ENCODE measurements at regions not wholly inside any gene's neighbourhood (a gene's known extent, or its start where the extent isn't known, plus 50 kb on each side); places are given as distances from the start of the nearest gene placed in this dataset.

DNA sequence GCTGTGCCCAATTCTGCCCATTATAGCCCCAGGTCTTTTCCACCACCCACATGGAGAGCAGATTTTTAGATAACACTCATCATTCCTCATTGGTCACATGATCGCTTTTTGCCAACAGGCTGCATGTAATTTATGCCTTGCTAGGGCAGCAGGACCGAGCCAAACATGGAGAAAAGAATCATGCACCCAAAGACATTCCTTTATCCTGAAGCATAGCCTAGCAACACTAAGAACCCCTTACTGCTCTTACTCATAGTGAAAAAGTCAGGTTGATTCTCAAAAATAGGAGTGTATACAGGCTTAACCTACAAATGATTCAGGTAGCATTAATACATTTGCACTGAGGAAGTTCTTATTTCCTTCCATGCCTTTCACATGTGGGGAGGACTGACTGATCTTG, 765.5 kb downstream of the NLGN4Y start:
- no peak overlapping the region for H3K9ac ChIP-seq (ENCODE audit: low read length)
- H3F3A ChIP-seq (ENCODE audit: insufficient read depth, low read length) = no peaks in the 10 kb centered on the region
- no peak overlapping the region for H3K4me2 ChIP-seq (ENCODE audit: low read length)
- H3K27ac ChIP-seq (ENCODE audit: low read depth, low read length, poor library complexity, severe bottlenecking) = no peak overlapping the region
- no peak overlapping the region for H3K4me3 ChIP-seq (ENCODE audit: low read depth, low read length, poor library complexity, severe bottlenecking)
- no peaks in the 10 kb centered on the region for H3K36me3 ChIP-seq (ENCODE audit: insufficient read depth, low read length)
- no peak overlapping the region for H2AFZ ChIP-seq (ENCODE audit: low read length)
- no peaks in the 10 kb centered on the region for H3K9me2 ChIP-seq (ENCODE audit: low read depth, low read length)
- no peaks in the 10 kb centered on the region for H3K79me2 ChIP-seq (ENCODE audit: insufficient read depth, low read length)
- H3K4me1 ChIP-seq (ENCODE audit: insufficient read depth, low read length, severe bottlenecking) = no peaks in the 10 kb centered on the region
- TF ChIP-seq EZH2 (IDR thresholded peaks at IDR 0.05; ENCODE audit: borderline replicate concordance, low read length) = no peak
- TF ChIP-seq, protein P1, sequence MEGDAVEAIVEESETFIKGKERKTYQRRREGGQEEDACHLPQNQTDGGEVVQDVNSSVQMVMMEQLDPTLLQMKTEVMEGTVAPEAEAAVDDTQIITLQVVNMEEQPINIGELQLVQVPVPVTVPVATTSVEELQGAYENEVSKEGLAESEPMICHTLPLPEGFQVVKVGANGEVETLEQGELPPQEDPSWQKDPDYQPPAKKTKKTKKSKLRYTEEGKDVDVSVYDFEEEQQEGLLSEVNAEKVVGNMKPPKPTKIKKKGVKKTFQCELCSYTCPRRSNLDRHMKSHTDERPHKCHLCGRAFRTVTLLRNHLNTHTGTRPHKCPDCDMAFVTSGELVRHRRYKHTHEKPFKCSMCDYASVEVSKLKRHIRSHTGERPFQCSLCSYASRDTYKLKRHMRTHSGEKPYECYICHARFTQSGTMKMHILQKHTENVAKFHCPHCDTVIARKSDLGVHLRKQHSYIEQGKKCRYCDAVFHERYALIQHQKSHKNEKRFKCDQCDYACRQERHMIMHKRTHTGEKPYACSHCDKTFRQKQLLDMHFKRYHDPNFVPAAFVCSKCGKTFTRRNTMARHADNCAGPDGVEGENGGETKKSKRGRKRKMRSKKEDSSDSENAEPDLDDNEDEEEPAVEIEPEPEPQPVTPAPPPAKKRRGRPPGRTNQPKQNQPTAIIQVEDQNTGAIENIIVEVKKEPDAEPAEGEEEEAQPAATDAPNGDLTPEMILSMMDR (IDR thresholded peaks at IDR 0.05; ENCODE audit: low read length) = no peak
- no peaks in the 10 kb centered on the region for H3K9me3 ChIP-seq (ENCODE audit: low read length)
- no peaks in the 10 kb centered on the region for H4K20me1 ChIP-seq (ENCODE audit: insufficient read depth, low read length)
- no peaks in the 10 kb centered on the region for H3K27me3 ChIP-seq (ENCODE audit: insufficient read depth, low read length)

DNA sequence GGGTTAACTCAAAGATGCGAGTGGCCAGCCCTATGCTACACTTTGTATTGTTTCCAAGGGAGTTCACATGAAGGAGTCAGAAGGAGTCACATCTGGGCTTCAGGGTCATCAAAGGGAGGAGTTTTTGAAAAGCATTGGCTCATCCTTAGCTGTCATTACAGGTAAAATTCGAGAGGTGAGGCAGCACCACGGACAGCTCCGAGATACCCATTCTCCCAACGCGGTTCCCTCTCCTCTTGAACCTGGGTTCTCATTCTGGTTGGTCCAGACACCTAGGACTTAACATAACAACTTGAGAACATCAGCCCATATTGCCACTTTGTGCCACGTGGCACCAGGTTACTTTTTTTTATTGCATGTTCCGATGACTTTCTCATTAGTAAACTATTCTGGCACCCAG, 768.6 kb downstream of the NLGN4Y start:
- Histone ChIP-seq H3K4me3 (ENCODE audit: low read depth, low read length, poor library complexity, severe bottlenecking) (no peak overlapping the region), H3K36me3 (ENCODE audit: insufficient read depth, low read length) (no peaks in the 10 kb centered on the region), H3K9me2 (ENCODE audit: low read depth, low read length) (no peaks in the 10 kb centered on the region), H3K4me1 (ENCODE audit: insufficient read depth, low read length, severe bottlenecking) (no peaks in the 10 kb centered on the region), H3K27ac (ENCODE audit: low read depth, low read length, poor library complexity, severe bottlenecking) (no peak overlapping the region), H3K79me2 (ENCODE audit: insufficient read depth, low read length) (no peaks in the 10 kb centered on the region), H3K4me2 (ENCODE audit: low read length) (no peak overlapping the region), H4K20me1 (ENCODE audit: insufficient read depth, low read length) (no peaks in the 10 kb centered on the region), H3K27me3 (ENCODE audit: insufficient read depth, low read length) (no peaks in the 10 kb centered on the region), H3K9ac (ENCODE audit: low read length) (no peak overlapping the region), H3K9me3 (ENCODE audit: low read length) (no peaks in the 10 kb centered on the region), H2AFZ (ENCODE audit: low read length) (no peak overlapping the region), H3F3A (ENCODE audit: insufficient read depth, low read length) (no peaks in the 10 kb centered on the region)
- no peak for TF ChIP-seq EZH2 (IDR thresholded peaks at IDR 0.05; ENCODE audit: borderline replicate concordance, low read length)
- TF ChIP-seq, protein P1 (IDR thresholded peaks at IDR 0.05; ENCODE audit: low read length) = no peak

DNA sequence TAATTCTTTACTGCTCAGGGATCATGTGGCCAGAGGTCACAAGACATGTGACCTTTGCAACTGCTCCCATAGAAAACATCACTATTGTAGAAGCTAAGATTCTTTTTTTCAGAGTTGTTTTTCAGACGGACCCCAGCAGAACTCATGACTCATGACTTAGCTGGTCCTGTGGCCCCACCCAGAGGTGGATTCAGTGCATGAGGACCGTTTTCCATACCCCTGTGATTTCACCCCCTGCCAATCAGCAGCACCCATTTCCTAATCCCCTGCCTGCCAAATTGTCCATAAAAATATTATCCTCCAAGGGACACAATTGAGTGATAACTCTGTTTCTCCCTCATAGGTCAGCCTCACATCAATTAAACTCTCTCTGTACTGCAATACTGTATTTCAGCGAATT, 777.5 kb downstream of the NLGN4Y start:
- H3K4me1 ChIP-seq (ENCODE audit: insufficient read depth, low read length, severe bottlenecking) = no peaks in the 10 kb centered on the region

More for the DNA sequence above, 777.5 kb downstream of the NLGN4Y start:
- no peak overlapping the region for H3K4me2 ChIP-seq (ENCODE audit: low read length)
- no peaks in the 10 kb centered on the region for H3K36me3 ChIP-seq (ENCODE audit: insufficient read depth, low read length)
- no peaks in the 10 kb centered on the region for H3K79me2 ChIP-seq (ENCODE audit: insufficient read depth, low read length)
- H3K4me3 ChIP-seq (ENCODE audit: low read depth, low read length, poor library complexity, severe bottlenecking) = no peak overlapping the region
- H3K27me3 ChIP-seq (ENCODE audit: insufficient read depth, low read length) = no peaks in the 10 kb centered on the region
- H2AFZ ChIP-seq (ENCODE audit: low read length) = no peak overlapping the region
- H3K9me2 ChIP-seq (ENCODE audit: low read depth, low read length) = no peaks in the 10 kb centered on the region
- H3K9ac ChIP-seq (ENCODE audit: low read length) = no peak overlapping the region
- H3K27ac ChIP-seq (ENCODE audit: low read depth, low read length, poor library complexity, severe bottlenecking) = no peak overlapping the region
- no peaks in the 10 kb centered on the region for H4K20me1 ChIP-seq (ENCODE audit: insufficient read depth, low read length)
- H3F3A ChIP-seq (ENCODE audit: insufficient read depth, low read length) = no peaks in the 10 kb centered on the region
- TF ChIP-seq, protein P1 (IDR thresholded peaks at IDR 0.05; ENCODE audit: low read length) = no peak
- TF ChIP-seq EZH2 (IDR thresholded peaks at IDR 0.05; ENCODE audit: borderline replicate concordance, low read length) = no peak
- no peaks in the 10 kb centered on the region for H3K9me3 ChIP-seq (ENCODE audit: low read length)

All from OCI-LY1 (cell line).